Right kidney (tissue), 1 donor: ENCODE measurements at regions not wholly inside any gene's neighbourhood (a gene's known extent, or its start where the extent isn't known, plus 50 kb on each side); places are given as distances from the start of the nearest gene placed in this dataset.
"Not testable (repeated sequence)": the region's sequence is repeated elsewhere in the genome, so short reads cannot be mapped to it uniquely, and the experiment has no call there.

Experiments
- DNase-seq: peaks from one replicate; pipeline ENCODE4 v3.0.0-alpha.2; 2016

DNA sequence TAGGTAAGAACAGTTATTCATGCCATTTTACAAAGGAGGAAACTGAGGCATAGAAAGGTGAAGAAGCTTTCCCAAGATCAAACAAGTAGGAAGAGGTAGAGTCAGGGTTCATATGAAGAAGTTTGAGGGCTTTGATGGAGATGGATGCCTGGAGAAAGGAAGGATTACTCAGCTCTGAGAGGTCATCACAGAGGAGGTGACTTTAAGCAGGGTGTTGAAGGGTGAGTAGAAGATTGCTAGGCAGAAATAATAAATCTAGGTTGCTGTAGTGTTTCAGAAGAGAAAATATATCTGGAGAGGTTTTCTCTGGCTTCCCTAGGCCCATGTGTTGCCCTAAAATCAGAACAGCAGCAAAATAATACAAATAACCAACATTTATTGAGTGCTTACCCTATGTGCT is 196.3 kb downstream of the PALM2AKAP2 start:
- no peak for DNase-seq

- no peak for DNase-seq
These were observed 197.5 kb downstream of the PALM2AKAP2 start for GRCh38 chr9:109977521-109977920.

- no peak for DNase-seq
These were observed 201.1 kb downstream of the PALM2AKAP2 start for GRCh38 chr9:109981091-109981490.

DNA sequence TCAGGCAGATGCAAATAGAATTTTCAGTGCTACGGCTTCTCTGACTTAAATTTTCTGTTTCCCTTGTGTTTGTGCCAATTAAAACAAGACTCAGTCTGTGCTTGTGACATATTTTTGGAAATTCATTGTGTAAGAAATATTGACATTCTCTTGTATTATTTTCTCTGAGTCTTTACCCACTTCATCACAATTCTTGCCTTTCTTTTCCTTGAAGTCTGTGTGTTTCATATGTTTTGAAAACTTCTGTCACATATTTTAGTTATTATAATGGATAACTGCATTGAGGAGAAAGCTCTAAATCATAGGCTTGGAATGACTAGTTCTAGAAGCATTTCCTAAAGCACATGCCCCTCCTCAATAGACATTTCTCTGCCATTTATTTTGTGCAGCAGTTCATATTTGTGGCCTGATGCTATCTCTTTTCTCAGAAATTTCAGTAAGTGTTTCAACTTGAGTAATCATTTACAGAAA is 206.6 kb downstream of the PALM2AKAP2 start:
- no peak for DNase-seq

DNA sequence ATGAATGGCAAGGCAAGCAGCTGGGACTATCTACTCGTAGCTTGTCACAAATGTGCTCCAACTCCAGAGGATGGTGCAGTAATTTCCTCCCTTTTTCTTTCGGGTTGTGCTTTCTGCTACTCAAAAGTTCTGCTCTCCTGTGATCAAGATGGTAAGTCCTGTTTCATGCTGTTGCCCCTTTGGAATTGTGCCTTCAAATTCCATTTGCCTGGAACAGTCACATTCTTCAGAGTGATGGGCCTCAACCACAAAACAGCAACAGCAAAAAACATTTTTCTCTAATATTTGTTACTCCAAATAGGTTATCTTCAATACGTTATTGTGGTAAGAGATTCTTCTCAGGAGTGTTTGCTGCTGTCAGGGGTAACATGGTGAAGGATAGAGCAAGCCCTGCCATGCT is 209.3 kb downstream of the PALM2AKAP2 start:
- DNase-seq = no peak

DNA sequence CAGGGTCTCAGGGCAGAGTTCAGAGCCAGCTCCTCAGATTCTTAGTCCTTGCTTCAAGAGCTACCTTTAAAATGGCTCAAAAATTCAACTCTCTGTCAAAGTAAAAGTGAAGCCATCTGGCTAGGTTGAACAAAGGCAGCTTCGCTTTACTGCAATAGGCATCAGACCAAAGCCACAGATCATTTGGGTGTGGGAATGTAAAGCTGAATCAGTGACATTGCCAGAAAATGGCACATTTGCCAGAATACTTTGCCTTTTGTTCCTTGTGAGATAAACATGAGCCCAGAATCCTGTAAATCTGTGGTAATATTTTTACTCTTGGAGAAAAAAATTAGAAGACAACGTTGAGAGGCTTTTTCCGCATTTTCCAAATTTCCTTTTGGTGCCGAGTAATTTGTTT is 210.5 kb downstream of the PALM2AKAP2 start:
- no peak for DNase-seq

DNA sequence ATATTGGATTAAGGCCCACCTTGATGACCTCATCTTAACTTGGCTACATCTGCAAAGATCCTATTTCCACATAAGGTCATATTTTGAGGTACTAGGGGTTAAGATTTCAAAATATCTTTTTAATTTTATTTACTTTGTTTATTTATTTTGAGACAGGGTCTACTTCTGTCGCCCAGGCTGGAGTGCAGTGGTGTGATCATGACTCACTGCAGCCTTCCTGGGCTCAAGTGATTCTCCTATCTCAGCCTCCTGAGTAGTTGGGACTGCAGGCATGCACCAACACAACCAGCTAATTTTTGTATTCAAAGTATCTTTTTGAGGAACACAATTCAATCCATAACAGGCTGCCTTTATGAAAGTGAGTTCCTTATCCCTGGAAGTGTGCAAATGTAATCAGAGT is 212.3 kb downstream of the PALM2AKAP2 start:
- DNase-seq = no peak

- DNase-seq = no peak
These were observed 213.4 kb downstream of the PALM2AKAP2 start for GRCh38 chr9:109993250-109993978.

DNA sequence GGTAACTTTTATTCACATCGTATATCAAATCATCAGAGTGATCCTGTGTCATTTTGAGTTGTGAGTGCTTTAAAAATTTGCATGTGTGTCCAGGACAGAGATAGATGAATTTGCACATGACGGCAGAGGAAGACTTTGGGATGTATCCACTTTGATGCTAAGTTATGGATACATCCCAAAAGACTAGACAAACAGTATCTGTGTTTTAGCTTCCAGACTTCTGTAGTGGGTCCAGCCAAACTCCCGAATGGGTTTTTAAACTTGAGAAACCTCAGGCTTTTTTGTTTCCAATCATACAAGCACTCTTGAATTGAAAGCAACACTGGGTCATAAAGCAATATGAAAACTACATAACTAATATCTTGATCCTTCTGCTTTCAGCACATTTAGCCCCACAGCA is 213.8 kb downstream of the C9orf152 start:
- DNase-seq = no peak

DNA sequence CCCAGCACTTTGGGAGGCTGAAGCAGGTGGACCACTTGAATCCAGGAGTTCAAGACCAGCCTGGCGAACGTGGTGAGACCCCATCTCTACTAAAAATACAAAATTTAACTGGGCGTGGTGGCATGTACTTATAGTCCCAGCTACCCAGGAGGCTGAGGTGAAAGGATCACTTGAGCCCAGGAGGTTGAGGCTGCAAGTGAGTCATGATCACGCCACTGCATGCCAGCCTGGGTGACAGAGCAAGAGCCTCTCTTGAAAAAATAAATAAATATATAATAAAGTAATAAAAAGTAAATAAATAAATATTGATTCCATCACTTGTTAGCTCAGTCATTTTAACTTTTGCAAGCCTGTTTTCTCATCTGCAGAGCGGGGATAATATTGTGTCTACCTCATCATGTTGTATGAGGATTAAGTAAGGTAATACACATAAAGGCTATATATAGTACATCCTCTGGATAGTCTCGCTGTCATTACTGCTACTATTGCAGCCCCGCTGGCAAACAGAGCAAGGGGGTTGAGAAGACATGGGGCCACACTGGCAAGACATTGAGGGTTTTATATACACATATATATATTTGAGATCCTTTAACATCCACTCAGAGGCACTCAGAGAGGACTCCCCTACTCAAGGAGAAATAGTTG is 210.9 kb downstream of the C9orf152 start:
- no peak for DNase-seq

- no peak for DNase-seq
These were observed 210.3 kb downstream of the C9orf152 start for GRCh38 chr9:109997682-109998081.

GRCh38 chr9:110005521-110005920 is 202.4 kb downstream of the C9orf152 start:
- DNase-seq = not testable (repeated sequence)

DNA sequence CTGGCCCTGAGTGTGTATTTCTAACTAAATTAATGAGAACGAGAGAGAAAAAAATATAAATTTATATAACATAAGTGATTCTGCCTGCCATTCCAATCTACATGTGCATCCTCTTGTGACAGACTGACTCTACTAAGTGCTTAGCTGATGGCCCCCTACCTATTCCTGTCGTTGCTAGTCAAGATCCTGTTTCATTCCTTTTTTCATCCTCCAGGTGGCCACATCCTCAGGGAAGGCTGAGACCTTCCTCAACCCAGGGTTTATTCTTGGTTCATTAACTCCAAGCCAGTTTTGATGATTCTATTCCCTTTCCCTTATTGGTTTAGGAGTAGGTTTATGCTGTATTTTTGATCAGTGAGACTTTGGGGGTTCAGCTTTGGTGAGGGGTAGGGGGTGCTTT is 201.3 kb downstream of the C9orf152 start:
- no peak for DNase-seq

DNA sequence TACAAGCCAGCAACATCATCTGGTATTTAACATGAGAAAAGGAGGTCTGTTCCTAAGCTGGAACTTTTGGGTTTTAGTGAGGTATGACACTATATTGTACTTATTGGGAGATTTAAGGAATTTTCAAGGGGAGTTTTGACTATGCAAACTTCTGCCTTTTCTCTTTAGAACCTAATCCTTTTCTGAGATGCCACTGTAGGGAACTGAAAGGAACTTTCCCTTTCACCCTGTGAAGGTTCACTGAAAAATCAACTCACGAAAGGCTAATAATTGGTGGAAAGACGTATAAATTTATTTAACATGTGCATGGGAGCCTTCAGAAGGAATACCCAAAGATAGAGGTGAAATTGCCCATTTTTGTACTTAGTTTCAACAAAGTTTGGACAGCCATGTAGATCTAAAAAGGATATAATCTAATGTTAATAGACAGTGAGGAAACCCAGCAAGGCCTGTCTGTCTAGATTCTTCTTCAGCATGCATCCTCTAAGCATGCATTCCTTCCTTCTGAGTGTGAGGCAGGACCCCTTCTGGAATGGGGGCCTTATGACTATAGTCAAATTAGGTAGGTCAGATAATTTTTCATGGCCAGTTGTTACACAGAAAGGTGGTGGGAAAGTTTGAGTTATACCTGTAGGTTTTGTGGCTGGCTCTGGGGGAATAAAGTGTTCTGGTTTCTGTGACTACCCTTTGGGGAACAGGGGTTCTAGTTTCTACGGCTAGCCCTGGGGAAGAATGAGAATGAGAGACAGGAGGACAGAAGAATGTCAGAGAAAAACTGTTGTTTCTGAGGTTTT is 200.3 kb downstream of the C9orf152 start:
- no peak for DNase-seq

DNA sequence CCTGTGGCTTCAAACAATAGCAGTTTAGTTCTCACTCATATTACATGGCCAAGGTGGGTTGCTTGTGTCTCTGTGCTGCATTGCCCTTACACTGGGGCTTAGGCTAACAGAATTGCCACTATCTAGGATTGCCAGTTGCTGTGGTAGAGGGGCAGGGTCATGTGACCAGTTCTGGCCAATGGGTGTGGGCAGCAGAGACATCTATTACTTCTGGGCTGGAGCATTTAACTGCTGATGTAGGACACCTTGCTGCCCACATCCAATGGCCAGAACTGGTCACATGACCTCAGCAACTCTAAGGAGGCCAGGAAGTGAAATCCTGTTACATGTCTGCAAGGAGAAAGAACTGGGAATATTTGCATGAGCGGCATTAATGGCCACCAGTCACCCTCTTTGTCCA is 199.3 kb downstream of the C9orf152 start:
- no peak for DNase-seq

DNA sequence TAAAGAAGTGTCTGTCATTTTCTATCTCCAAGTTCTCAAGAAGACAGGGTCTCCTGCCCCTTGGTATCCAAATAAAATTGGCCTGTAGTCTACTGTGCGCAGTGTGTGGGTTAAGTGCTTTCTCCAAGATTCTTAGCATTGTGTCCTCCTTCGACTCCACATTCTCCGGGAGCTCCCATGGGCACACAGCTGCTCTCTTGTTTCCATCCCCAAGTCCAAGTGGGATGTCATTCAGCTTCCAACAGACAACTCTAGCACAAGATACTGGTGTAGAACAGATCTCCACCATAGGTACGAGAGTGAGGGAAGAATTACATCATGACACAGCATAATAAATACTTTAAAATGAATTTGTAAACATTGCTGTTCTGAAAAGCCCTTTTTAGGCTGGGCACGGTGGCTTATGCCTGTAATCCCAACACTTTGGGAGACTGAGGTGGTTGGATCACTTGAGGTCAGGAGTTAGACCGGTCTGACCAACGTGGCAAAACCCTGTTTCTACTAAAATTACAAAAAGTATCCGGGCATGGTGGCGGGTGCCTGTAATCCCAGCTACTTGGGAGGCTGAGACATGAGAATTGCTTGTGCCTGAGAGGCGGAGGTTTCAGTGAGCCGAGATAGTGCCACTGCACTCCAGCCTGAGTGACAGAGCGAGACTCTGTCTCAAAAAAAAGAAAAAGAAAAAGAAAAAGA is 196.2 kb downstream of the C9orf152 start:
- DNase-seq = no peak

GRCh38 chr9:110013064-110013463 is 194.9 kb downstream of the C9orf152 start:
- no peak for DNase-seq

- no peak for DNase-seq
These were observed 192.2 kb downstream of the C9orf152 start for GRCh38 chr9:110015759-110016158.

DNA sequence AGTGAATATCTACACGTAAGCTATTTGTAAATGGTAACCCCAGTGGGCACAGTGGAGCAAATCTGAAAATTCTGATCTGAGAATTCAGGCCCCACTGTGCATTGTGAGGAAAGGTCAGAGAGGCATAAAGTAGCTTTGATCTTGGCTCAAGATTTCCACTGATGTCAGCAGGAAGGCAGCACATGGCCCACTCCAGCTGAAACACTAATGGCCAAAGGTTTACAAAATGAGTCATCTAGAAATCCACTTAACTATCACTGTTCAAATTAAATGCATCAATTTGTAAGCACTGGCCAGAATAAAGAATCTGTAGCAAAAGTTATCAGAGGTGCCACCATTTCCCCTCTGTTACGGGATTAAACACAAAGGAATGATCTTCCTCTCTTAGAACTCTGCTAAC is 191.6 kb downstream of the C9orf152 start:
- no peak for DNase-seq

DNA sequence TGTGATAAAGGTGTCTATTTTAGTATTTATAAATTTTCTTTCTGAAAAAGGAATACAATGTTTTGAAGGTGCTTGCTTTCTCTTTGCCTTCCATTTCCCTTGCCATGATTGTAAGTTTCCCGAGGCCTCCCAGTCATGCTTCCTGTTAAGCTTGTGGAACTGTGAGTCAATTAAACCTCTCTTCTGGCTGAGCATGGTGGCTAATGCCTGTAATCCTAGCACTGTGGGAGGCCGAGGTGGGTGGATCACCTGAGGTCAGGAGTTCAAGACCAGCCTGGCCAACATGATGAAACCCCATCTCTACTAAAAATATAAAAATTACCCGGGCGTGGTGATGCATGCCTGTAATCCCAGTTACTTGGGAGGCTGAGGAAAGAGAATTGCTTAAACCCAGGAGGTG is 187.7 kb downstream of the C9orf152 start:
- DNase-seq = not testable (repeated sequence)

GRCh38 chr9:110021891-110022290 is 186.1 kb downstream of the C9orf152 start:
- no peak for DNase-seq

GRCh38 chr9:110023221-110023620 is 184.7 kb downstream of the C9orf152 start:
- not testable (repeated sequence) for DNase-seq
